ENCODE measurements at regions not wholly inside any gene's neighbourhood (a gene's known extent, or its start where the extent isn't known, plus 50 kb on each side); places are given as distances from the start of the nearest gene placed in this dataset.

- 96% methylated on average over 7 of the region's 7 CpGs for WGBS
- Histone ChIP-seq H4K91ac (ENCODE audit: low read length) (no peak overlapping the region), H3K4ac (ENCODE audit: low read depth in 1 of 2, low read length in 2 of 2) (no peak overlapping the region), H2BK5ac (ENCODE audit: low read depth, low read length, poor library complexity, severe bottlenecking) (no peak overlapping the region), H3K4me2 (ENCODE audit: low read length, poor library complexity, severe bottlenecking) (no peak overlapping the region), H3K9me3 (ENCODE audit: control insufficient read depth, low read length) (no peaks in the 10 kb centered on the region), H3K14ac (ENCODE audit: low read length in 2 of 2) (no peak overlapping the region), H3K27ac (ENCODE audit: low read length, poor library complexity, severe bottlenecking) (no peak overlapping the region), H4K8ac (ENCODE audit: low read length) (no peak overlapping the region), H3K79me1 (replicated peaks; ENCODE audit: low read length, poor library complexity, severe bottlenecking) (no peaks in the 10 kb centered on the region), H3K4me3 (ENCODE audit: insufficient read depth in 1 of 2, low read depth in 1 of 2, low read length in 2 of 2) (no peak overlapping the region), H3K18ac (ENCODE audit: low read depth in 1 of 2, low read length in 2 of 2) (no peak overlapping the region), H3K23ac (ENCODE audit: low read length in 2 of 2) (no peak overlapping the region), H2BK120ac (ENCODE audit: low read depth, low read length) (no peak overlapping the region), H3K9ac (ENCODE audit: low read length) (no peak overlapping the region), H3K4me1 (ENCODE audit: control insufficient read depth, insufficient read depth, low read depth, low read length) (no peaks in the 10 kb centered on the region), H2AFZ (ENCODE audit: low read depth, low read length) (no peak overlapping the region), H2BK15ac (ENCODE audit: low read depth, poor library complexity, severe bottlenecking) (no peak overlapping the region), H3K27me3 (ENCODE audit: control insufficient read depth in 1 of 2, insufficient read depth in 1 of 2, low read length in 2 of 2) (peaks cover 11 to 60% of the 10 kb centered on the region in 2 experiments), H3K36me3 (ENCODE audit: control insufficient read depth in 1 of 2, insufficient read depth in 2 of 2, low read depth in 1 of 2, low read length in 2 of 2) (no peaks in the 10 kb centered on the region), H2AK5ac (ENCODE audit: low read length, severe bottlenecking) (no peak overlapping the region), H2BK12ac (ENCODE audit: low read length in 2 of 2) (no peak overlapping the region)
- no peak for DNase-seq
These were observed 258.1 kb upstream of the IRX3 start for GRCh38 chr16:54544553-54545180.

GRCh38 chr16:54542805-54543505 lies 256.4 kb upstream of the IRX3 start:
- H3K27ac ChIP-seq (ENCODE audit: low read length, poor library complexity, severe bottlenecking) = no peak overlapping the region
- H3K4me1 ChIP-seq (ENCODE audit: control insufficient read depth, insufficient read depth, low read depth, low read length) = no peaks in the 10 kb centered on the region
- no peaks in the 10 kb centered on the region for H3K9me3 ChIP-seq (ENCODE audit: control insufficient read depth, low read length)
- H2BK15ac ChIP-seq (ENCODE audit: low read depth, poor library complexity, severe bottlenecking) = no peak overlapping the region
- H2BK120ac ChIP-seq (ENCODE audit: low read depth, low read length) = no peak overlapping the region
- H3K4me2 ChIP-seq (ENCODE audit: low read length, poor library complexity, severe bottlenecking) = no peak overlapping the region
- no peaks in the 10 kb centered on the region for H3K79me1 ChIP-seq (replicated peaks; ENCODE audit: low read length, poor library complexity, severe bottlenecking)
- H3K23ac ChIP-seq (ENCODE audit: low read length in 2 of 2) = no peak overlapping the region
- no peak overlapping the region for H3K9ac ChIP-seq (ENCODE audit: low read length)
- no peak overlapping the region for H3K18ac ChIP-seq (ENCODE audit: low read depth in 1 of 2, low read length in 2 of 2)
- no peak overlapping the region for H2AK5ac ChIP-seq (ENCODE audit: low read length, severe bottlenecking)
- no peak overlapping the region for H3K14ac ChIP-seq (ENCODE audit: low read length in 2 of 2)
- no peak overlapping the region for H2AFZ ChIP-seq (ENCODE audit: low read depth, low read length)
- no peak overlapping the region for H3K4ac ChIP-seq (ENCODE audit: low read depth in 1 of 2, low read length in 2 of 2)
- no peak overlapping the region for H4K8ac ChIP-seq (ENCODE audit: low read length)
- H3K27me3 ChIP-seq (ENCODE audit: control insufficient read depth in 1 of 2, insufficient read depth in 1 of 2, low read length in 2 of 2) = peaks cover 19 to 56% of the 10 kb centered on the region in 2 experiments
- H3K4me3 ChIP-seq (ENCODE audit: insufficient read depth in 1 of 2, low read depth in 1 of 2, low read length in 2 of 2) = no peak overlapping the region
- DNase-seq = no peak
- H4K91ac ChIP-seq (ENCODE audit: low read length) = no peak overlapping the region
- no peaks in the 10 kb centered on the region for H3K36me3 ChIP-seq (ENCODE audit: control insufficient read depth in 1 of 2, insufficient read depth in 2 of 2, low read depth in 1 of 2, low read length in 2 of 2)
- no peak overlapping the region for H2BK12ac ChIP-seq (ENCODE audit: low read length in 2 of 2)
- 95% methylated on average over 12 of the region's 13 CpGs for WGBS
- H2BK5ac ChIP-seq (ENCODE audit: low read depth, low read length, poor library complexity, severe bottlenecking) = no peak overlapping the region

GRCh38 chr16:54540525-54541180 lies 254.1 kb upstream of the IRX3 start:
- H2AK5ac ChIP-seq (ENCODE audit: low read length, severe bottlenecking) = no peak overlapping the region
- H3K23ac ChIP-seq (ENCODE audit: low read length in 2 of 2) = no peak overlapping the region
- H2BK12ac ChIP-seq (ENCODE audit: low read length in 2 of 2) = no peak overlapping the region
- H2BK5ac ChIP-seq (ENCODE audit: low read depth, low read length, poor library complexity, severe bottlenecking) = no peak overlapping the region
- H4K91ac ChIP-seq (ENCODE audit: low read length) = no peak overlapping the region
- no peak overlapping the region for H4K8ac ChIP-seq (ENCODE audit: low read length)
- no peaks in the 10 kb centered on the region for H3K36me3 ChIP-seq (ENCODE audit: control insufficient read depth in 1 of 2, insufficient read depth in 2 of 2, low read depth in 1 of 2, low read length in 2 of 2)
- WGBS = 92% methylated on average over 14 of the region's 15 CpGs
- DNase-seq = no peak
- no peak overlapping the region for H2BK120ac ChIP-seq (ENCODE audit: low read depth, low read length)
- H3K4me3 ChIP-seq (ENCODE audit: insufficient read depth in 1 of 2, low read depth in 1 of 2, low read length in 2 of 2) = no peak overlapping the region
- no peak overlapping the region for H3K4me2 ChIP-seq (ENCODE audit: low read length, poor library complexity, severe bottlenecking)
- H2AFZ ChIP-seq (ENCODE audit: low read depth, low read length) = no peak overlapping the region
- no peaks in the 10 kb centered on the region for H3K4me1 ChIP-seq (ENCODE audit: control insufficient read depth, insufficient read depth, low read depth, low read length)
- H3K4ac ChIP-seq (ENCODE audit: low read depth in 1 of 2, low read length in 2 of 2) = no peak overlapping the region
- no peak overlapping the region for H3K14ac ChIP-seq (ENCODE audit: low read length in 2 of 2)
- H3K79me1 ChIP-seq (replicated peaks; ENCODE audit: low read length, poor library complexity, severe bottlenecking) = no peaks in the 10 kb centered on the region
- no peak overlapping the region for H2BK15ac ChIP-seq (ENCODE audit: low read depth, poor library complexity, severe bottlenecking)
- no peaks in the 10 kb centered on the region for H3K9me3 ChIP-seq (ENCODE audit: control insufficient read depth, low read length)
- H3K27ac ChIP-seq (ENCODE audit: low read length, poor library complexity, severe bottlenecking) = no peak overlapping the region
- H3K18ac ChIP-seq (ENCODE audit: low read depth in 1 of 2, low read length in 2 of 2) = no peak overlapping the region
- H3K9ac ChIP-seq (ENCODE audit: low read length) = no peak overlapping the region
- H3K27me3 ChIP-seq (ENCODE audit: control insufficient read depth in 1 of 2, insufficient read depth in 1 of 2, low read length in 2 of 2) = peaks cover 10 to 35% of the 10 kb centered on the region in 2 experiments

DNA sequence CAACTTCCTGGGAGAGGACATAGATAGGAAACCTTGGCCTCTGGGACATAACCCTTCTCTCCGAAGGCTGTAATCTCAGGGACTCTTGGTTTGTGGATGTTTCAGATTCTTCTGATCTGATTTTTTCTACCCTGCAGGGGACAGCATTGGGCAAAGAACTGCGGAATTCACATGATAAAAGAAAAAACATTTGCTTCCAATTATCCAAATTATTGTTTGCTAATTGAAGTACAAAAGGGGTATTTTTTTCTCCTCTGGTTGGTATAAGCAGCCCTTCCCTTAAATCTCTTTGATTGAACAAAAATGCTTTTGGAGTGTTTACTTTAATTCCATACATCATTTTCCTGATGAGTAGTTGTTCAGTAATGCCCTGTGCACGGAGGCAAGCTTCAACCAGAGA lies 251.7 kb upstream of the IRX3 start:
- Histone ChIP-seq H2AFZ (ENCODE audit: low read depth, low read length) (no peak overlapping the region), H2AK5ac (ENCODE audit: low read length, severe bottlenecking) (no peak overlapping the region), H3K23ac (ENCODE audit: low read length in 2 of 2) (no peak overlapping the region), H3K18ac (ENCODE audit: low read depth in 1 of 2, low read length in 2 of 2) (no peak overlapping the region), H3K4ac (ENCODE audit: low read depth in 1 of 2, low read length in 2 of 2) (no peak overlapping the region), H3K4me2 (ENCODE audit: low read length, poor library complexity, severe bottlenecking) (no peak overlapping the region), H2BK120ac (ENCODE audit: low read depth, low read length) (no peak overlapping the region), H2BK5ac (ENCODE audit: low read depth, low read length, poor library complexity, severe bottlenecking) (no peak overlapping the region), H3K14ac (ENCODE audit: low read length in 2 of 2) (no peak overlapping the region), H3K79me1 (replicated peaks; ENCODE audit: low read length, poor library complexity, severe bottlenecking) (no peaks in the 10 kb centered on the region), H3K36me3 (ENCODE audit: control insufficient read depth in 1 of 2, insufficient read depth in 2 of 2, low read depth in 1 of 2, low read length in 2 of 2) (no peaks in the 10 kb centered on the region), H2BK15ac (ENCODE audit: low read depth, poor library complexity, severe bottlenecking) (no peak overlapping the region), H3K4me3 (ENCODE audit: insufficient read depth in 1 of 2, low read depth in 1 of 2, low read length in 2 of 2) (no peak overlapping the region), H4K8ac (ENCODE audit: low read length) (no peak overlapping the region), H2BK12ac (ENCODE audit: low read length in 2 of 2) (no peak overlapping the region), H3K27ac (ENCODE audit: low read length, poor library complexity, severe bottlenecking) (no peak overlapping the region), H4K91ac (ENCODE audit: low read length) (no peak overlapping the region), H3K4me1 (ENCODE audit: control insufficient read depth, insufficient read depth, low read depth, low read length) (no peaks in the 10 kb centered on the region), H3K9ac (ENCODE audit: low read length) (no peak overlapping the region), H3K27me3 (ENCODE audit: control insufficient read depth in 1 of 2, insufficient read depth in 1 of 2, low read length in 2 of 2) (peaks cover 10 to 21% of the 10 kb centered on the region in 2 experiments), H3K9me3 (ENCODE audit: control insufficient read depth, low read length) (peaks cover 1% of the 10 kb centered on the region)
- DNase-seq = no peak
- WGBS = 63% methylated on average over 1 of the region's 3 CpGs
